ENCODE measurements at regions not wholly inside any gene's neighbourhood (a gene's known extent, or its start where the extent isn't known, plus 50 kb on each side); places are given as distances from the start of the nearest gene placed in this dataset.

- Mint-ChIP-seq H3K4me1 (no peaks in the 10 kb centered on the region), H3K27ac (no peak overlapping the region), H3K27me3 (no peaks in the 10 kb centered on the region), H3K36me3 (no peaks in the 10 kb centered on the region), H3K9me3 (no peaks in the 10 kb centered on the region), H3K4me3 (no peak overlapping the region)
Measured at GRCh38 chr2:185202381-185202780, 536.2 kb upstream of the FSIP2 start.

DNA sequence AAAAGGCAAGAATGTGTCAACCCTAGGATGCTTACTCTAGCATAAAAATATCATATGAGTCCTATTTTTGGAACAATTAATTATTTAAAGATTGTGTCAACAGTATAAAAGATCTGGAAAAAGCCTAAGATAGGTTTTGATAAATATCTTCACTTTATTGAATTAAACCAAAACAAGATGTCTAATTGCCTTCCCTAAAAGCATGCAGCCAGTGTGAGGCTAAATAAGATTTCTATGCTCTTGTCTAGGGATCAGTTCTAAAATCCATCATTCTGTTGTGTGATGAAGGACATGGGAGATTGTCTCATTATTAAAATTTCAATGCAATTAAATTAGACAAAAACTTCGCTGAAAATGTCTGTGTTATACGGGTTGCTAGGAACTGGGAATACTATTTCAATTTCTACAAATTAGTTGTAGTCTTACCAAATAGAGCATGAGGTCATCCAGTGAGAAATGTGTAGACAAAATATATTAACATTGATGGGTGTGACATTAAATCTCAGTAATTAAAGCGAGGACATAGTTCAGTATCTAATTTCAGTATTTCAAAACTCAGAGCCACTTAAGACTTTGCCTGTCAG, 535.6 kb upstream of the FSIP2 start:
- Mint-ChIP-seq H3K36me3 (no peaks in the 10 kb centered on the region), H3K27ac (no peak overlapping the region), H3K9me3 (no peaks in the 10 kb centered on the region), H3K4me3 (no peak overlapping the region), H3K4me1 (no peaks in the 10 kb centered on the region), H3K27me3 (no peaks in the 10 kb centered on the region)

GRCh38 chr2:185208261-185208660, 530.3 kb upstream of the FSIP2 start:
- Mint-ChIP-seq H3K27me3 (no peaks in the 10 kb centered on the region), H3K36me3 (no peaks in the 10 kb centered on the region), H3K4me3 (no peak overlapping the region), H3K27ac (no peak overlapping the region), H3K9me3 (no peaks in the 10 kb centered on the region), H3K4me1 (no peaks in the 10 kb centered on the region)

DNA sequence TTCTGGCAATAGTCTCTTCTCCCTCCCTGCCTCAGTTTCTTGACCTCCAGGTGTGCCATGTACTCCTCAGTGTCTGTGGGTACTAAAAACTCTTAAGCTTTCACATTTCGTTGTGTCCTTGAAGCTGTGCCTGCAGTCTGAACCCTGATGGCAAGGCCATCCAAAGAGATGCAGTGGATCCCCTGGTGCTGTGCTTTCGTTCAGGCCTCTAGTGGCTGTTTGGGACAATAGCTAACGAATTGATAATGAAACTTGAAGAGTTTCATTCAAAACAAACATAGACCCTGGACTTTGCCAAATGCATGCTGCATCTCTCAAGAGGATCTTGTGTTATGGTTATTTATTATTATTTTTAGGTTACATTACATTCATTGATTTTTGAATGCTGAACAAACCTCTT, 523.1 kb upstream of the FSIP2 start:
- Mint-ChIP-seq H3K27ac (no peak overlapping the region), H3K4me3 (no peak overlapping the region), H3K36me3 (no peaks in the 10 kb centered on the region), H3K4me1 (no peaks in the 10 kb centered on the region), H3K27me3 (no peaks in the 10 kb centered on the region), H3K9me3 (no peaks in the 10 kb centered on the region)

- no peaks in the 10 kb centered on the region for H3K36me3 Mint-ChIP-seq
- no peak overlapping the region for H3K27ac Mint-ChIP-seq
- no peaks in the 10 kb centered on the region for H3K27me3 Mint-ChIP-seq
- no peaks in the 10 kb centered on the region for H3K4me1 Mint-ChIP-seq
- no peak overlapping the region for H3K4me3 Mint-ChIP-seq
- H3K9me3 Mint-ChIP-seq: no peaks in the 10 kb centered on the region
Measured at GRCh38 chr2:185219981-185220380, 518.6 kb upstream of the FSIP2 start.

- H3K9me3 Mint-ChIP-seq: no peaks in the 10 kb centered on the region
Measured at GRCh38 chr2:185222311-185222710, 516.3 kb upstream of the FSIP2 start.

DNA sequence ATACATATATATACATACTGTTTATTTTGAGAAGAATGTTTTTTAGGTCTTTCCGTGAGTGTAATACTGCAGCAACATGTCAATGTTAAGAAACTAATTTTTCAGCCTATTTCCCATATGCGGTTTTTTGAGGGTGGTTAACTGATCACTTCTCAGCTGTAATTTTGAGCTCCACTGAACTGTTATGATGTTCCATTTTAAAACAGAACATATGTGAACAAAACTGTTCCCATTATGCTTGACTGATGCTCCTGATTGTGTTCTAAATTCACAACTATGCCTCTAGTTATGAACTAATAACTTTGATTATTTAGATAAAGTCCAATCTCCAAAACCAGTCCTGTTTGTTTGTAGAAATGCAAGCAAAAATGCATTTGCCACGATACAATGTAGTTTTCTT, 511.2 kb upstream of the FSIP2 start:
- no peak overlapping the region for H3K4me3 Mint-ChIP-seq
- H3K27me3 Mint-ChIP-seq: no peaks in the 10 kb centered on the region
- no peaks in the 10 kb centered on the region for H3K9me3 Mint-ChIP-seq
- H3K27ac Mint-ChIP-seq: no peak overlapping the region
- H3K36me3 Mint-ChIP-seq: no peaks in the 10 kb centered on the region
- H3K4me1 Mint-ChIP-seq: no peaks in the 10 kb centered on the region

More at GRCh38 chr2:185222311-185222710, 516.3 kb upstream of the FSIP2 start:
- Mint-ChIP-seq H3K27ac (no peak overlapping the region), H3K4me3 (no peak overlapping the region), H3K4me1 (no peaks in the 10 kb centered on the region), H3K36me3 (no peaks in the 10 kb centered on the region), H3K27me3 (no peaks in the 10 kb centered on the region)

- H3K27ac Mint-ChIP-seq: no peak overlapping the region
- H3K27me3 Mint-ChIP-seq: no peaks in the 10 kb centered on the region
- H3K4me3 Mint-ChIP-seq: no peak overlapping the region
- H3K36me3 Mint-ChIP-seq: no peaks in the 10 kb centered on the region
- peaks cover 9% of the 10 kb centered on the region for H3K9me3 Mint-ChIP-seq
- no peaks in the 10 kb centered on the region for H3K4me1 Mint-ChIP-seq
Measured at GRCh38 chr2:185239491-185239890, 499.1 kb upstream of the FSIP2 start.

- no peak overlapping the region for H3K4me3 Mint-ChIP-seq
- H3K9me3 Mint-ChIP-seq: peaks cover 14% of the 10 kb centered on the region
- H3K4me1 Mint-ChIP-seq: no peaks in the 10 kb centered on the region
- no peaks in the 10 kb centered on the region for H3K36me3 Mint-ChIP-seq
- H3K27me3 Mint-ChIP-seq: no peaks in the 10 kb centered on the region
- no peak overlapping the region for H3K27ac Mint-ChIP-seq
Measured at GRCh38 chr2:185240796-185241195, 497.8 kb upstream of the FSIP2 start.

GRCh38 chr2:185241556-185241955, 497.0 kb upstream of the FSIP2 start:
- Mint-ChIP-seq H3K27ac (no peak overlapping the region), H3K36me3 (no peaks in the 10 kb centered on the region)

GRCh38 chr2:185242462-185242861, 496.1 kb upstream of the FSIP2 start:
- no peak overlapping the region for H3K4me3 Mint-ChIP-seq
- peaks cover 14% of the 10 kb centered on the region for H3K9me3 Mint-ChIP-seq
- H3K4me1 Mint-ChIP-seq: no peaks in the 10 kb centered on the region
- H3K27me3 Mint-ChIP-seq: no peaks in the 10 kb centered on the region
- no peaks in the 10 kb centered on the region for H3K36me3 Mint-ChIP-seq
- H3K27ac Mint-ChIP-seq: no peak overlapping the region

More at GRCh38 chr2:185241556-185241955, 497.0 kb upstream of the FSIP2 start:
- Mint-ChIP-seq H3K4me1 (no peaks in the 10 kb centered on the region), H3K4me3 (no peak overlapping the region), H3K9me3 (peaks cover 14% of the 10 kb centered on the region), H3K27me3 (no peaks in the 10 kb centered on the region)

GRCh38 chr2:185245216-185245615, 493.4 kb upstream of the FSIP2 start:
- Mint-ChIP-seq H3K36me3 (no peaks in the 10 kb centered on the region), H3K27me3 (no peaks in the 10 kb centered on the region), H3K4me3 (no peak overlapping the region), H3K4me1 (no peaks in the 10 kb centered on the region), H3K9me3 (peaks cover 14% of the 10 kb centered on the region), H3K27ac (no peak overlapping the region)

DNA sequence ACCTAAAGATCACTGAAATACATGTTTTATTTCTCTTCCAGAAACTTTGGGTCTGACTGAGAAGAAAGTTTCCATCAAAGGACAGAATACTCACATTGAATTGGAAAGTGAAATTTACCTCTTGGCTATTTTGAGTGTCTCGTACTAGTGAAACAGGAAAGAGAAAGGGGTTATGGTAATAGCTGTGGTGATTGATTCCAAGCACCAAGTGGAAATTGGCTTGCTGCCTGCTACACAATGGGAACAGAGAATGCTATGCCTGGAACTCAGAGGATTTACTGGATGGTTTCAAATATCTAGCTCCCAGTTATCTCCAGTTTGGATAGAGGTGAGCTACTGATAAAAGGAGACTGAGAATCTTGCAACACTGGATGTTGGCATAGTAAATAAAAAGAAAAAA, 492.8 kb upstream of the FSIP2 start:
- no peak overlapping the region for H3K4me3 Mint-ChIP-seq
- peaks cover 14% of the 10 kb centered on the region for H3K9me3 Mint-ChIP-seq
- H3K27ac Mint-ChIP-seq: no peak overlapping the region
- no peaks in the 10 kb centered on the region for H3K27me3 Mint-ChIP-seq
- no peaks in the 10 kb centered on the region for H3K4me1 Mint-ChIP-seq
- H3K36me3 Mint-ChIP-seq: no peaks in the 10 kb centered on the region

- H3K36me3 Mint-ChIP-seq: no peaks in the 10 kb centered on the region
- H3K4me3 Mint-ChIP-seq: no peak overlapping the region
- H3K9me3 Mint-ChIP-seq: peaks cover 14% of the 10 kb centered on the region
- H3K27me3 Mint-ChIP-seq: no peaks in the 10 kb centered on the region
- H3K27ac Mint-ChIP-seq: no peak overlapping the region
- H3K4me1 Mint-ChIP-seq: no peaks in the 10 kb centered on the region
Measured at GRCh38 chr2:185246717-185247116, 491.9 kb upstream of the FSIP2 start.

- no peaks in the 10 kb centered on the region for H3K4me1 Mint-ChIP-seq
- no peak overlapping the region for H3K4me3 Mint-ChIP-seq
- no peaks in the 10 kb centered on the region for H3K36me3 Mint-ChIP-seq
- no peaks in the 10 kb centered on the region for H3K27me3 Mint-ChIP-seq
- H3K9me3 Mint-ChIP-seq: no peaks in the 10 kb centered on the region
- no peak overlapping the region for H3K27ac Mint-ChIP-seq
Measured at GRCh38 chr2:185255566-185255965, 483.0 kb upstream of the FSIP2 start.

DNA sequence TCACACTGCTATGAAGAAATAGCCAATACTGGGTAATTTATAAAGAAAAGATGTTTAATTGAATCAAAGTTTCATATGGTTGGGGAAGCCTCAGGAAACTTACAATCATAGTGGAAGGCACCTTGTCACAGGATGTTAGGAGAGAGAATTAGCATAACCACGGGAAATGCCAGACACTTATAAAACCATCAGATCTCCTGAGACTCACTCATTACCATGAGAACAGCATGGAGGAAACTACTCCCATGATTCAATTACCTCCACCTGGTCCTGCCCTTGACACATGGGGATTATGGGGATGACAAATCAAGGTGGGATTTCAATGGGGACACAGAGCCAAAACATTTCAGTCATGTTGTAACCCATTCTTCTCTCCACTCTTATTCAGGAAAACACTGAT, 472.9 kb upstream of the FSIP2 start:
- no peaks in the 10 kb centered on the region for H3K36me3 Mint-ChIP-seq
- no peaks in the 10 kb centered on the region for H3K27me3 Mint-ChIP-seq
- H3K27ac Mint-ChIP-seq: no peak overlapping the region
- no peaks in the 10 kb centered on the region for H3K4me1 Mint-ChIP-seq
- no peaks in the 10 kb centered on the region for H3K9me3 Mint-ChIP-seq
- H3K4me3 Mint-ChIP-seq: no peak overlapping the region

DNA sequence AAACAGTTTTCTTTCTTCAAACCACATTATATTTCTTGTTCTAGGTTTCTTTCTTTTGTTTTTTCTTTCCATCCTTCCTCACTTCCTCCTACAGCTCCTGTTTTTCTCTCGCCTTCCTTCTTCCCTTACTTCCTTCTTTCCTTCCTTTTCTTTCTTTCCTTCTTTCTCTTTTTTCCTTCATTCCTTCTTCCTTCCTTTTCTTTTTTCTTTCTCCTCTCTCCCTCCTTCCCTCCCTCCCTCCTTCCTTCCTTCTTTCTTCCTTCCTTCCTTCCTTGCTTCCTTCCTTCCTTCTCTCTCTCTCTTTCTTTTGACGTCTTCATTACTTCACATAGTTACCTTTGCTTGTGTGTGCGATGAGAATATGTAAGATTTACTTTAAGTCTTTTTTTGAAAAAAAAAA, 470.0 kb upstream of the FSIP2 start:
- H3K36me3 Mint-ChIP-seq: no peaks in the 10 kb centered on the region
- H3K9me3 Mint-ChIP-seq: no peaks in the 10 kb centered on the region
- no peaks in the 10 kb centered on the region for H3K27me3 Mint-ChIP-seq
- H3K4me3 Mint-ChIP-seq: no peak overlapping the region
- H3K27ac Mint-ChIP-seq: no peak overlapping the region
- H3K4me1 Mint-ChIP-seq: no peaks in the 10 kb centered on the region
